Left ventricle myocardium inferior (tissue), 1 donor: ENCODE measurements at regions not wholly inside any gene's neighbourhood (a gene's known extent, or its start where the extent isn't known, plus 50 kb on each side); places are given as distances from the start of the nearest gene placed in this dataset.
"Not testable (repeated sequence)": the region's sequence is repeated elsewhere in the genome, so short reads cannot be mapped to it uniquely, and the experiment has no call there.

ENCODE experiments used
- DNase-seq: peaks from one replicate; pipeline ENCODE4 v3.0.0-alpha.2; 2020
- H3K27ac ChIP-seq: fragments of 200-600 bp; replicated peaks from 2 replicates; pipeline ENCODE4 v1.8.0; 2021
- H3K27me3 ChIP-seq: fragments of 200-600 bp; 2 replicates; pipeline ENCODE4 v1.8.0; 2021; ENCODE audit warnings: low read depth
- H3K36me3 ChIP-seq: fragments of 200-600 bp; 2 replicates; pipeline ENCODE4 v1.8.0; 2021
- H3K4me1 ChIP-seq: fragments of 200-600 bp; 2 replicates; pipeline ENCODE4 v1.8.0; 2021
- H3K4me3 ChIP-seq: fragments of 200-600 bp; 2 replicates; pipeline ENCODE4 v1.8.0; 2021; ENCODE audit warnings: mild to moderate bottlenecking, moderate library complexity
- H3K9me3 ChIP-seq: fragments of 200-600 bp; replicated peaks from 2 replicates; pipeline ENCODE4 v1.8.0; 2021
- intact Hi-C: fragments of 100-400 bp; cut with micrococcal nuclease; formaldehyde crosslinking; loops from one replicate; pipeline ENCODE4 v1.11.0; 2022
- TF ChIP-seq, protein P1 (sequence below): fragments of 200-600 bp; IDR thresholded peaks from 2 replicates; pipeline ENCODE4 v1.8.0; 2021; ENCODE audit warnings: antibody characterized with exemption, mild to moderate bottlenecking, borderline replicate concordance
- donor health status: DM: no; HTN: yes; CAD: no; lungs with severe emphysema.

DNA sequence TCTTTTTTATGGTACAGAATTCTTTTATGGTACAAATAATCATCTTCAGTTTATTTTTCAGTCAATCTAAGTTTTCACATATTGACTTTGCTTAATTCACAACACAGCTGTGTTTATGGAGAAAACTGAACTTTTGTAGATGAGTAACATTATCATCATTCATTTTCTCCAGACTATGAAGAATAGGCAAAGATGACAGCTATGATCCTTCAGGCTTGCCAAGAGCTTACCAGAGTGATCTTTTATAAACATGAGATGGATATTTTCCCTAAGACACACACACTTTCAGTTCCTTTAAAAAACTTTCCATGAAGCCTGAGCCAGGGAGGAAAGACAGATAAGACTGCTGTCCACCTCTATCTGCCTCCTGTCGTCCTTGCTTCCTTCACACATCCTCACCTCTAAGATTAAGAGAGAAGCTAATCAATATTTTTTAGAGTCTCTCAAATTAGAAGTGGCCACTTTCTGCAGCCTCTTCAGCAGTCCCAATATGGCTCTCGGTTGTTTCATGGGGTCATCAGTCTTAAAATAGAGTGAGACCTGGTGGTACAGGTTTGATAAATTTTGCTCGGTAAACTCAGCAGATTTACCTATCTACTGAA lies 108.1 kb upstream of the SLC27A6 start:
- no peak for DNase-seq
- TF ChIP-seq, protein P1, sequence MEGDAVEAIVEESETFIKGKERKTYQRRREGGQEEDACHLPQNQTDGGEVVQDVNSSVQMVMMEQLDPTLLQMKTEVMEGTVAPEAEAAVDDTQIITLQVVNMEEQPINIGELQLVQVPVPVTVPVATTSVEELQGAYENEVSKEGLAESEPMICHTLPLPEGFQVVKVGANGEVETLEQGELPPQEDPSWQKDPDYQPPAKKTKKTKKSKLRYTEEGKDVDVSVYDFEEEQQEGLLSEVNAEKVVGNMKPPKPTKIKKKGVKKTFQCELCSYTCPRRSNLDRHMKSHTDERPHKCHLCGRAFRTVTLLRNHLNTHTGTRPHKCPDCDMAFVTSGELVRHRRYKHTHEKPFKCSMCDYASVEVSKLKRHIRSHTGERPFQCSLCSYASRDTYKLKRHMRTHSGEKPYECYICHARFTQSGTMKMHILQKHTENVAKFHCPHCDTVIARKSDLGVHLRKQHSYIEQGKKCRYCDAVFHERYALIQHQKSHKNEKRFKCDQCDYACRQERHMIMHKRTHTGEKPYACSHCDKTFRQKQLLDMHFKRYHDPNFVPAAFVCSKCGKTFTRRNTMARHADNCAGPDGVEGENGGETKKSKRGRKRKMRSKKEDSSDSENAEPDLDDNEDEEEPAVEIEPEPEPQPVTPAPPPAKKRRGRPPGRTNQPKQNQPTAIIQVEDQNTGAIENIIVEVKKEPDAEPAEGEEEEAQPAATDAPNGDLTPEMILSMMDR: no peak
- peaks cover 7% of the 10 kb centered on the region for H3K4me1 ChIP-seq
- H3K4me3 ChIP-seq: no peak overlapping the region
- intact Hi-C loops: no loop called here
- no peaks in the 10 kb centered on the region for H3K36me3 ChIP-seq
- H3K27me3 ChIP-seq: no peaks in the 10 kb centered on the region
- no peak overlapping the region for H3K27ac ChIP-seq
- peaks cover 17% of the 10 kb centered on the region for H3K9me3 ChIP-seq

DNA sequence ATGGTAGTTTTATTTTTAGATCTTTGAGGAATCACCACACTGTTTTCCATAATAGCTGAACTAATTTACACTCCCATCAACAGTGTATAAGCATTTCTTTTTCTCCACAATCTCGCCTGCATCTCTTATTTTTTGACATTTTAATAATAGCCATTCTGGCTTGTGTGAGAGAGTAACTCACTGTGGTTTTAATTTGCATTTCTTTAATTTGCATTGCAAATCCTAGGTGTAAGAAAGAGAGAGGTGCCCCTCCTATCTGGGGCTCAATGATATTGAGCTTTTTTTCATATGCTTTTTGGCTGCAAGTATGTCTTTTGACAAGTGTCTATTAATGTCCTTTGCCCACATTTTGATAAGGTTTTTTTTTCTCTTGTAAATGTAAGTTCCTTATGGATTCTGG lies 106.3 kb upstream of the SLC27A6 start:
- no peak for DNase-seq
- TF ChIP-seq, protein P1: no peak
- Histone ChIP-seq H3K36me3 (no peaks in the 10 kb centered on the region), H3K27ac (no peak overlapping the region), H3K4me3 (no peak overlapping the region), H3K27me3 (no peaks in the 10 kb centered on the region), H3K4me1 (peaks cover 7% of the 10 kb centered on the region), H3K9me3 (peaks cover 17% of the 10 kb centered on the region)
- intact Hi-C loops: no loop called here

DNA sequence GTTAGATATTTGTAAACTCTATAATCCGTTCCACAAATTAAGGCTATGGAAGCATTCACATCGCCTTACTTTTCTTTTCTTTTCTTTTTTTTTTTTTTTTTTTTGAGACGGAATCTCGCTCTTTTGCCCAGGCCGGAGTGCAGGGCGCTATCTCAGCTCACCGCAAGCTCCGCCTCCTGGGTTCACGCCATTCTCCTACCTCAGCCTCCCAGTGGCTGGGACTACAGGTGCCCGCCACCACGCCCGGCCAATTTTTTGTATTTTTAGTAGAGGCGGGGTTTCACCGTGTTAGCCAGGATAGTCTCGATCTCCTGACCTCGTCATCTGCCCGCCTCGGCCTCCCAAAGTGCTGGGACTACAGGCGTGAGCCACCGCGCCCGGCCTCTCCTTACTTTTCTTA lies 104.1 kb upstream of the SLC27A6 start:
- H3K4me3 ChIP-seq, intact Hi-C loops, H3K27ac ChIP-seq, H3K4me1 ChIP-seq, DNase-seq, H3K27me3 ChIP-seq, H3K36me3 ChIP-seq: not testable (repeated sequence)
- H3K9me3 ChIP-seq: peaks cover 17% of the 10 kb centered on the region

DNA sequence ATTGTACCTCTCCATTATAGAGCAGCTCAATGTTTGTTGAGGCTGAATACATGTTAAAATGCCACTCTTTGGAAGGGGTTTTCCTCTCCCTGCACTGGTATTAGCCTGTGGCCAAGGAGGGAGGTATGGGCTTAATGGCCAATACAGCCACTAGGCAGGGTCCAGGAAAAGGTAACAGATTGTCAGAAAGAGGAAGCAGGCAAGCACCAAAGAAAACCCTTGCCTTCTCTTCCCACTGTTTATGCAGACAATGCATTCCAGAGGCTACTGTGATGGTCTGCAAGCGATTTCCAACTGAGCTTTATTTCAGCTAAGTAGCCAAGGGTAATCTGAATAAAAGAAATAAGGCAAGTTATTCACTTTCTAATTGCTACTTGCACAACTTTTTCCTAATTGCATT lies 95.3 kb upstream of the SLC27A6 start:
- Histone ChIP-seq H3K36me3 (no peaks in the 10 kb centered on the region), H3K27ac (no peak overlapping the region), H3K4me3 (no peak overlapping the region), H3K27me3 (no peaks in the 10 kb centered on the region), H3K4me1 (no peaks in the 10 kb centered on the region), H3K9me3 (no peaks in the 10 kb centered on the region)
- TF ChIP-seq, protein P1: no peak
- DNase-seq: no peak
- intact Hi-C loops: no loop called here

DNA sequence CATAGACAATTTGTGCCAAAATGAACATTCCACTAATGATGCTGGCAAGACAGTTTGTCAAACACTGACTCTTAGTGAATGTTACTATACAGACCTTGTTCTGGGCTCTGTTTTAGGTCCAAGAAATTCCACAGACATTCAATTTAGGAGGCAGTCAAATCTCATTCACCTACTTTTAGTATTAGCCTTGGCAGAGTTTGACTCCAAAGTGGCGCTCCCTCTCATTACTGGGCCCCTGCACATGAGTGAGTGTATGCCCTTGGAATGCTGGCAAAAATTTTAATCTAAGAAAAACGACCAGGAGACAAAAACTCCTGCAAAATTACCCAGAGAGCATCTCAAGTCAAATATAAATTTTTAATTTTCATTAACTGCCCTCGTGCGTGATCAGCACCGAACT lies 94.9 kb upstream of the SLC27A6 start:
- intact Hi-C loops: no loop called here
- TF ChIP-seq, protein P1: no peak
- Histone ChIP-seq H3K9me3 (no peaks in the 10 kb centered on the region), H3K4me1 (no peaks in the 10 kb centered on the region), H3K27ac (no peak overlapping the region), H3K4me3 (no peak overlapping the region), H3K27me3 (no peaks in the 10 kb centered on the region), H3K36me3 (no peaks in the 10 kb centered on the region)
- no peak for DNase-seq

DNA sequence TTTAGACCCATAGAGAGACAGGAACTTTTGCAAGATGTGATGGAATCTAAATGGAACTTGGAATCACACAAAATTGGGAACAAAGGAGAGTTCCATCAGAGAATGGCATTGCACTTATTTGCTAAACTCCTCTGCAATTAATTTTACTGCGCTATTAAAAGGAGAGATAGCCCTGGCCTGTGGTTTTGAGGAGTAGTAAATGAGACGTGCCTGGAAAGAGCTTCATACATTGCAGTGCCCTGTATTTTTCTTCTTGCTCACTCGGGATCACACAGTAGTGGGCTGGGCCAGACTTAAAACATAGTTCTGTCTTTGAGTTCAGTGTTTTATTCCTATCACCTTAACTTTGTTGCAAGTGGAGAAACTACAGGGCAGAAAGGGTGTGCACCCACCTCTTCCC lies 94.4 kb upstream of the SLC27A6 start:
- Histone ChIP-seq H3K27me3 (no peaks in the 10 kb centered on the region), H3K4me3 (no peak overlapping the region), H3K4me1 (no peaks in the 10 kb centered on the region), H3K27ac (no peak overlapping the region), H3K9me3 (no peaks in the 10 kb centered on the region), H3K36me3 (no peaks in the 10 kb centered on the region)
- no peak for DNase-seq
- intact Hi-C loops: no loop called here
- TF ChIP-seq, protein P1: no peak
